ENCODE measurements at regions not wholly inside any gene's neighbourhood (a gene's known extent, or its start where the extent isn't known, plus 50 kb on each side); places are given as distances from the start of the nearest gene placed in this dataset.

GRCh38 chr14:51507906-51508511 lies 143.7 kb upstream of the FRMD6 start:
- H3K27me3 ChIP-seq (ENCODE audit: insufficient read depth, low read length), result no peaks in the 10 kb centered on the region
- peak overlapping the region; percentile 98 for H2AFZ ChIP-seq (ENCODE audit: low read length, unreplicated experiment)
- H3K27ac ChIP-seq (ENCODE audit: low read depth, low read length), result peak overlapping the region; percentile 61

GRCh38 chr14:51511265-51511664 lies 140.4 kb upstream of the FRMD6 start:
- Histone ChIP-seq H2AFZ (ENCODE audit: low read length, unreplicated experiment) (no peak overlapping the region), H3K27ac (ENCODE audit: low read depth, low read length) (no peak overlapping the region)

More at GRCh38 chr14:51507906-51508511, 143.7 kb upstream of the FRMD6 start:
- Histone ChIP-seq H3K36me3 (ENCODE audit: insufficient read depth, low read length) (no peaks in the 10 kb centered on the region), H3K4me1 (ENCODE audit: control insufficient read depth, insufficient read depth, low read length, unreplicated experiment) (peaks cover 15% of the 10 kb centered on the region), H3K79me2 (ENCODE audit: control insufficient read depth, insufficient read depth, low read length, unreplicated experiment) (no peaks in the 10 kb centered on the region), H3K4me3 (ENCODE audit: low read depth, low read length) (peak overlapping the region; percentile 37; the same call in 1 of the 2 replicates)

GRCh38 chr14:51512316-51512715 lies 139.4 kb upstream of the FRMD6 start:
- Histone ChIP-seq H3K79me2 (ENCODE audit: control insufficient read depth, insufficient read depth, low read length, unreplicated experiment) (no peaks in the 10 kb centered on the region), H3K4me1 (ENCODE audit: control insufficient read depth, insufficient read depth, low read length, unreplicated experiment) (peaks cover 15% of the 10 kb centered on the region), H3K36me3 (ENCODE audit: insufficient read depth, low read length) (no peaks in the 10 kb centered on the region), H3K27me3 (ENCODE audit: insufficient read depth, low read length) (no peaks in the 10 kb centered on the region), H3K4me3 (ENCODE audit: low read depth, low read length) (no peak overlapping the region), H3K27ac (ENCODE audit: low read depth, low read length) (no peak overlapping the region), H2AFZ (ENCODE audit: low read length, unreplicated experiment) (no peak overlapping the region)

More at GRCh38 chr14:51511265-51511664, 140.4 kb upstream of the FRMD6 start:
- Histone ChIP-seq H3K27me3 (ENCODE audit: insufficient read depth, low read length) (no peaks in the 10 kb centered on the region), H3K4me1 (ENCODE audit: control insufficient read depth, insufficient read depth, low read length, unreplicated experiment) (peaks cover 15% of the 10 kb centered on the region), H3K4me3 (ENCODE audit: low read depth, low read length) (no peak overlapping the region), H3K79me2 (ENCODE audit: control insufficient read depth, insufficient read depth, low read length, unreplicated experiment) (no peaks in the 10 kb centered on the region), H3K36me3 (ENCODE audit: insufficient read depth, low read length) (no peaks in the 10 kb centered on the region)

- Histone ChIP-seq H2AFZ (ENCODE audit: low read length, unreplicated experiment) (no peak overlapping the region), H3K4me3 (ENCODE audit: low read depth, low read length) (no peak overlapping the region), H3K4me1 (ENCODE audit: control insufficient read depth, insufficient read depth, low read length, unreplicated experiment) (peaks cover 7% of the 10 kb centered on the region), H3K36me3 (ENCODE audit: insufficient read depth, low read length) (no peaks in the 10 kb centered on the region), H3K27ac (ENCODE audit: low read depth, low read length) (no peak overlapping the region), H3K79me2 (ENCODE audit: control insufficient read depth, insufficient read depth, low read length, unreplicated experiment) (no peaks in the 10 kb centered on the region), H3K27me3 (ENCODE audit: insufficient read depth, low read length) (no peaks in the 10 kb centered on the region)
These were observed 138.4 kb upstream of the FRMD6 start for GRCh38 chr14:51513281-51513680.

- Histone ChIP-seq H3K4me1 (ENCODE audit: control insufficient read depth, insufficient read depth, low read length, unreplicated experiment) (peaks cover under 1% of the 10 kb centered on the region), H3K4me3 (ENCODE audit: low read depth, low read length) (no peak overlapping the region), H3K79me2 (ENCODE audit: control insufficient read depth, insufficient read depth, low read length, unreplicated experiment) (no peaks in the 10 kb centered on the region), H3K27me3 (ENCODE audit: insufficient read depth, low read length) (no peaks in the 10 kb centered on the region), H3K27ac (ENCODE audit: low read depth, low read length) (no peak overlapping the region), H2AFZ (ENCODE audit: low read length, unreplicated experiment) (no peak overlapping the region), H3K36me3 (ENCODE audit: insufficient read depth, low read length) (no peaks in the 10 kb centered on the region)
These were observed 137.8 kb upstream of the FRMD6 start for GRCh38 chr14:51513933-51514332.

- Histone ChIP-seq H2AFZ (ENCODE audit: low read length, unreplicated experiment) (no peak overlapping the region), H3K4me3 (ENCODE audit: low read depth, low read length) (no peak overlapping the region), H3K79me2 (ENCODE audit: control insufficient read depth, insufficient read depth, low read length, unreplicated experiment) (no peaks in the 10 kb centered on the region), H3K4me1 (ENCODE audit: control insufficient read depth, insufficient read depth, low read length, unreplicated experiment) (peaks cover 14% of the 10 kb centered on the region), H3K27me3 (ENCODE audit: insufficient read depth, low read length) (no peaks in the 10 kb centered on the region), H3K27ac (ENCODE audit: low read depth, low read length) (no peak overlapping the region), H3K36me3 (ENCODE audit: insufficient read depth, low read length) (no peaks in the 10 kb centered on the region)
These were observed 136.1 kb upstream of the FRMD6 start for GRCh38 chr14:51515611-51516010.

GRCh38 chr14:51516706-51517395 lies 134.9 kb upstream of the FRMD6 start:
- Histone ChIP-seq H3K4me1 (ENCODE audit: control insufficient read depth, insufficient read depth, low read length, unreplicated experiment) (peaks cover 26% of the 10 kb centered on the region), H3K27me3 (ENCODE audit: insufficient read depth, low read length) (no peaks in the 10 kb centered on the region), H2AFZ (ENCODE audit: low read length, unreplicated experiment) (no peak overlapping the region), H3K36me3 (ENCODE audit: insufficient read depth, low read length) (no peaks in the 10 kb centered on the region), H3K27ac (ENCODE audit: low read depth, low read length) (no peak overlapping the region), H3K79me2 (ENCODE audit: control insufficient read depth, insufficient read depth, low read length, unreplicated experiment) (no peaks in the 10 kb centered on the region), H3K4me3 (ENCODE audit: low read depth, low read length) (no peak overlapping the region)

- H2AFZ ChIP-seq (ENCODE audit: low read length, unreplicated experiment), result no peak overlapping the region
- no peaks in the 10 kb centered on the region for H3K27me3 ChIP-seq (ENCODE audit: insufficient read depth, low read length)
- no peaks in the 10 kb centered on the region for H3K36me3 ChIP-seq (ENCODE audit: insufficient read depth, low read length)
- H3K27ac ChIP-seq (ENCODE audit: low read depth, low read length), result no peak overlapping the region
- H3K79me2 ChIP-seq (ENCODE audit: control insufficient read depth, insufficient read depth, low read length, unreplicated experiment), result no peaks in the 10 kb centered on the region
- H3K4me1 ChIP-seq (ENCODE audit: control insufficient read depth, insufficient read depth, low read length, unreplicated experiment), result peaks cover 30% of the 10 kb centered on the region
- H3K4me3 ChIP-seq (ENCODE audit: low read depth, low read length), result no peak overlapping the region
These were observed 133.4 kb upstream of the FRMD6 start for GRCh38 chr14:51518280-51518679.

- no peaks in the 10 kb centered on the region for H3K79me2 ChIP-seq (ENCODE audit: control insufficient read depth, insufficient read depth, low read length, unreplicated experiment)
- H3K27me3 ChIP-seq (ENCODE audit: insufficient read depth, low read length), result no peaks in the 10 kb centered on the region
- no peak overlapping the region for H3K4me3 ChIP-seq (ENCODE audit: low read depth, low read length)
- H3K27ac ChIP-seq (ENCODE audit: low read depth, low read length), result no peak overlapping the region
- no peak overlapping the region for H2AFZ ChIP-seq (ENCODE audit: low read length, unreplicated experiment)
- peaks cover 30% of the 10 kb centered on the region for H3K4me1 ChIP-seq (ENCODE audit: control insufficient read depth, insufficient read depth, low read length, unreplicated experiment)
- no peaks in the 10 kb centered on the region for H3K36me3 ChIP-seq (ENCODE audit: insufficient read depth, low read length)
These were observed 133.0 kb upstream of the FRMD6 start for GRCh38 chr14:51518711-51519110.

- H3K27me3 ChIP-seq (ENCODE audit: insufficient read depth, low read length), result no peaks in the 10 kb centered on the region
- no peak overlapping the region for H3K27ac ChIP-seq (ENCODE audit: low read depth, low read length)
- no peaks in the 10 kb centered on the region for H3K36me3 ChIP-seq (ENCODE audit: insufficient read depth, low read length)
- H3K4me3 ChIP-seq (ENCODE audit: low read depth, low read length), result no peak overlapping the region
- H3K79me2 ChIP-seq (ENCODE audit: control insufficient read depth, insufficient read depth, low read length, unreplicated experiment), result no peaks in the 10 kb centered on the region
- H3K4me1 ChIP-seq (ENCODE audit: control insufficient read depth, insufficient read depth, low read length, unreplicated experiment), result peaks cover 30% of the 10 kb centered on the region
- H2AFZ ChIP-seq (ENCODE audit: low read length, unreplicated experiment), result no peak overlapping the region
These were observed 131.6 kb upstream of the FRMD6 start for GRCh38 chr14:51520087-51520486.

GRCh38 chr14:51521764-51522163 lies 129.9 kb upstream of the FRMD6 start:
- Histone ChIP-seq H3K4me1 (ENCODE audit: control insufficient read depth, insufficient read depth, low read length, unreplicated experiment) (peaks cover 33% of the 10 kb centered on the region), H3K79me2 (ENCODE audit: control insufficient read depth, insufficient read depth, low read length, unreplicated experiment) (no peaks in the 10 kb centered on the region), H3K27ac (ENCODE audit: low read depth, low read length) (peak overlapping the region; percentile 21), H2AFZ (ENCODE audit: low read length, unreplicated experiment) (no peak overlapping the region), H3K36me3 (ENCODE audit: insufficient read depth, low read length) (no peaks in the 10 kb centered on the region), H3K27me3 (ENCODE audit: insufficient read depth, low read length) (no peaks in the 10 kb centered on the region), H3K4me3 (ENCODE audit: low read depth, low read length) (peak overlapping the region; percentile 10; the same call in 1 of the 2 replicates)
